HG02588 (cell line): ENCODE measurements at regions not wholly inside any gene's neighbourhood (a gene's known extent, or its start where the extent isn't known, plus 50 kb on each side); places are given as distances from the start of the nearest gene placed in this dataset.
"Not testable (repeated sequence)": the region's sequence is repeated elsewhere in the genome, so short reads cannot be mapped to it uniquely, and the experiment has no call there.

Source experiments
- ATAC-seq: cut with Tn5 transposase; IDR thresholded peaks from one replicate; pipeline ENCODE4 v1.9.1; 2021; ENCODE audit warnings: mild to moderate bottlenecking, moderate library complexity; ENCODE audit not compliant: unreplicated experiment

DNA sequence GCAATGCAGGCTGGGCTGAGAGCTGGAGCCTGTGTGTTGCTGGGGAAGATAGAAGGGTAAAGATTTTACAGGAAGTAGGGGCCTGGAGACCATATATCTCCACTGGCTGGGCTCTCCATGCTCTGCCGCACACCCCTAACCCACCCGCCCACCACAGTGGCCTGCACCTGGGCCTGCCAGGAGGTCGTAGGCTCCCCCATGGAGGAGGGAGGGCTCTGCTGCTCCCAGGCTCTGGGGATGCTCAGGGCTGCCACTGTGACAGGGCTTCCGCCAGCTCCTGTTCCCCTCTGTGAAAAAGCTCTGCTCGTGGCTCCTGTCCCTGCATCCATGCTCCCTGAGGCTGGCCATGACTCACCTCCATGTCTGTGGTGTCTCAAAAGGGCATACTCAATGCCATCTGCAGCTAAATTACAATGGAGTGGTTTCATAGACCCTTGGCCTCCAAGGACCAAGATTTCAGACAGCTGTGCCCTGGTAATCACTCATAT is 106.0 kb downstream of the CXCL12 start:
- no peak for ATAC-seq

DNA sequence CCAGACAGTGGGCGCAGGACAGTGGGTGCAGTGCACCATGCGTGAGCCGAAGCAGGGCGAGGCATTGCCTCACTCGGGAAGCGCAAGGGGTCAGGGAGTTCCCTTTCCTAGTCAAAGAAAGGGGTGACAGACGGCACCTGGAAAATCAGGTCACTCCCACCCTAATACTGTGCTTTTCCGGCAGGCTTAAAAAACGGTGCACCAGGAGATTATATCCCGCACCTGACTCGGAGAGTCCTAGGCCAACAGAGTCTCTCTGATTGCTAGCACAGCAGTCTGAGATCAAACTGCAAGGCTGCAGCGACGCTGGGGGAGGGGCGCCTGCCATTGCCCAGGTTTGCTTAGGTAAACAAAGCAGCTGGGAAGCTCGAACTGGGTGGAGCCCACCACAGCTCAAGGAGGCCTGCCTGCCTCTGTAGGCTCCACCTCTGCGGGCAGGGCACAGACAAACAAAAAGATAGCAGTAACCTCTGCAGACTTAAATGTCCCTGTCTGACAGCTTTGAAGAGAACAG is 116.4 kb downstream of the CXCL12 start:
- ATAC-seq: not testable (repeated sequence)

DNA sequence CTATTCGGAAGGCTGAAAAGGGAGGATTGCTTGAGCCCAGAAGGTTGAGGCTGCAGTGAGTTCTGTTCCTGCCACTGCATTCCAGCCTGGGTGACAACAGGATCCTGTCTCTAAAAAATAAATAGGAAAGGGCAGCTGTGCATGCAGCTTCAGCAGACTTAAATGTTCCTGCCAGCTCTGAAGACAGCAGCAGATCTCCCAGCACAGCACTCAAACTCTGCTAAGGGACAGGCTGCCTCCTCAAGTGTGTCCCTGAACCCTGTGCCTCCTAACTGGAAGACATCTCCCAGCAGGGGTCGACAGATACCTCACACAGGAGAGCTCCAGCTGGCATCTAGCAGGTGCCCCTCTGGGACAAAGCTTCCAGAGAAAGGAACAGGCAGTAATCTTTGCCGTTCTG is 117.9 kb downstream of the CXCL12 start:
- ATAC-seq: no peak

DNA sequence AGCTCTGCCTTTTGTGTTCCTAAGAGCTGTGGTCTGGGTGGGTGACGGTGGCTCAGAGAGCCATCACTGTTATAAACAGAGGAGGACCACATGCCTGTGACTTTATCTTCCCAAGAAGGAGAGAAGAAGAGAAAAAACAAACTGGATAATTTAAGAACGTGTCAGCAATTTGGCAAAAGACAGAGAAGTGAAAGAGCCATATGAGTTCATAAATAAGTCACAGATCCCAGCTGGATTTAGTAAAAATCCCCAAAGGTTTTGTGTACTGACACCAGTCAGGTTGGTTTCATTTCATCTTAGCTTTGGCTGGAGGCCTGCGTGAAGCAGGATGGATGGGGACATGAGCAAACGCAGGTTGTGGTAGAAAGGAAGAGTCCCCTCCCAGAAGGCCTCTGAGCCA is 120.7 kb downstream of the CXCL12 start:
- ATAC-seq: no peak

DNA sequence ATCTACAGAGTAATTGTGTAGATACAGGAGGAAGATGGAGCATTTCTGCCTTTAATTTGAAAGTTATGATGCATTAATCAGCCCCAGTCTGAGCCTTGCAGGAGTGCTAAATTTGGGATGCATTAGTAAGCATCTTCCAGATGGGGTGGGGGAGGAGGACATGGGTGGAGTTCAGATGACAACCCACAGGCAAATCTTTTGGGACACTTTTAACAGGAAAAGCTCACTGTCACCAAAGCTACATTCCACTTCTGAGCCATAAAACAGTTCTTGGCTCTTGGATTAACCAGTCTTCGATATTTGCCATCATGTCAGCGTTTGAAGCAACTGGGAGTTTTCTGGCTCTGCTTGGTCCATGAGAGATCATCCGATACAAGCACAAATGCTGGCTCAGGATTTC is 121.1 kb downstream of the CXCL12 start:
- no peak for ATAC-seq

DNA sequence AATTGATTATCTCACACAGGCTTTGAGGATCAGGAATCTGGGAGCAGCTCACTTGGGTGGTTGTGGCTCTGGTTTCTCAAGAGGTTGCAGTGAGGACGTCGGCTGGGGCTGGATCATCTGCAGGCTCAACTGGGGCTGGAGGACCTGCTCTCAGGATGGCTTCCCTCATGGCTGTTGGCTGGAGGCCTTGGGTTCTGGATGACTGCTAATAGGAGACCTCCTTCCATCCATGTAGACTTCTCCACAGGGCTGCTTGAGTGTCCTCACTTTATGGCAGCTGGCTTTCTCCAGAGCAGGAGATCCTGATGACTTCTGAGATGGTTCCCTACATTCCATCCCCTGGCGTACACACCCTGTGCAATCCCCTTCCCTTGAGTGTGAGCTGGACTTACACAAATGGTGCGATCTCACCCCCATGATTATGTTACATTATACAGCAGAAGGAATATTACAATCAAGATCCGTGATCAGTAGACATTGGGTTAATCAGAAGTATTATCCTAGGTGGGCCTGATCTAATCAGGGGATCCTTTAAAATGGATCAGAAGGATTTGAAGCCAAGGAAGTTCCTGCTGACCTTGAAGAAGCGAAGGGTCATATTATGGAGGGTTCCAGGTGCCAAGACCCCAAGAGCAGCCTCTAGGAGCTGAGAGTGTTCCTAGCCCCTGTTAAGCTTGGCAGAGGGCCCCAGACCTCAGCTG is 122.2 kb downstream of the CXCL12 start:
- ATAC-seq: no peak

DNA sequence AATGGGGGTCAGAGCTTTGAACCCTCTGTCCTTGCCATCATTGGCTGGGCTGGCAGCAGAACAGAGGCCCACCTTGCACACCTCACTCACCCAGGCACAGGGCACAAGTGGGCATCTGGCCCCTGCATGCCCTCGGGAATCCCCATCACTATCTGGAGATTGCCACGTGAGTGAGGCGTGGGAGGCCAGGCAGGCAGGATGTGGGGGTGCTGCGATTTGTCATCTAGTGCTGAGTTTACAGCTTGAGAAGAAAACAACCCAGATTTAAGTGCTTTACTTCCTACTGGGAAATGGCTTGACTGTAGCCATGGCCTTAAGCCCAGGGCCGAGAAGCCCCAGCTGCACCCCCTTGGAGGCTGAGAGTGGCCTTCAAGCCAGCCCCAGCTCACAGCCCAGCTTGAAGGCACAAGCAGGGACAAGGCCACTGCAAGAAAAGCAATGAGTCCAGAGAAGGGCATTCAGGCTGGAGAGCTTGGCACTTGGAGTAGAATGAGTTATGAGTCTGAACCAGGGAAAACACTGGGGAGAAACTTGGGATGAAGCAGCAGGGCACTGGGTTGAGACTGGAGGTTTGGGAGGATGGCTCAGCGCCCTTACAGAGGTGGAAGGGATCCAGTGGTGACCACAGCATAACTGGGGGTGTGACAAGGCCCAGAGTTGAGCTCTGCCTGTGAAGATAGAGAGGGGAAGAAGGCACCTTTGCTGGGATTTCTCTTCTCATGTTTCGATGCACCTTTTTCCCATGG is 123.0 kb downstream of the CXCL12 start:
- no peak for ATAC-seq

DNA sequence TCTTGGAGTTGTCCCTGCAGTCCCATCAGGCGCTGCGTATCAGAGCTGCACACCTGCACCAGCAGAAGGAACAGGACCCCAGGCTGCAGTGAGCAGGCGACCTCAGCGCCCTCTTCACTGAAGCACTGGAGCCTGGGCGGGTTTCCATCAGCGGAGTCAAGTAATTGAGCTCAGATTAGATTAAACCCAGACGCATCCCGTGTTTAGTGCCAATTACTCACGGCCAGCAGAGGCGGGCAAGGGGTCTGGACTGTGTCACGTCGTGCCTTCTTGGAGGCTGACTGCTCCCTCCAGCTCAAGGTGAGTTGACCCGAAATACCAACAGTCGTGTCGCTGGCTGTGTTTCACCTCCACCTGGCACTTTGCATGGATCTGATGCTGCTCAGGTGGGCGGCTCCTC is 123.6 kb downstream of the CXCL12 start:
- no peak for ATAC-seq

DNA sequence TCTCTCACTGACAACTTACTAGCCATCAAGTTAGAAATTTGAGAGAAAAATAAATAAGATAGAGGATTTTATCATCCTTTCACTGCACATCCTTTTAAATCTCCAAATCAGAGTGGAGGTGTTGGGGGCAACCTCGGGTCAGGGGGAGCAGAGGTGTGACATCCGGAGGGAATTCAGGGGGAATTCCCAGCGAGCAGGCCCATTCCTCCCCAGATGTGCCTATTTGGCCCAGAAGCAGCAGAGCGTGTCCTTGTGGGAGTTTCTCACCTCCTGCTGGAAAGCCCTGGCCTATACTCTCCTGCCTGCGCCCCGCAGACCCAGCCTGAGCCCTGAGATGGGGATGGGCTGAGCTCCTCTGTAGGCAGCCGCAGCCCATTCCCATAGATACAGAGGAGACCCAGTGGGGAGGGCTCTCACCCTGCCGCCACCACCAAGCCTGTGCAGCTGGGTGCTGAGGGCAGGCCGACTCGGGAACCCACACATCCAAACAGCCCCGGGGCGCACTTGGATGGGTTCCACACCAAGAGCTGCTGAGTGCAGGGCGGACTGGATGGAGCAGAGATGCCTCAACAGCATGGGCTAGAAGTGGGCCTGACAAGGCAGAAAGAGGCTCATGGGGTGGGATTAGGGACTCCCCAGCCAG is 124.5 kb downstream of the CXCL12 start:
- peak; percentile 55 for ATAC-seq

DNA sequence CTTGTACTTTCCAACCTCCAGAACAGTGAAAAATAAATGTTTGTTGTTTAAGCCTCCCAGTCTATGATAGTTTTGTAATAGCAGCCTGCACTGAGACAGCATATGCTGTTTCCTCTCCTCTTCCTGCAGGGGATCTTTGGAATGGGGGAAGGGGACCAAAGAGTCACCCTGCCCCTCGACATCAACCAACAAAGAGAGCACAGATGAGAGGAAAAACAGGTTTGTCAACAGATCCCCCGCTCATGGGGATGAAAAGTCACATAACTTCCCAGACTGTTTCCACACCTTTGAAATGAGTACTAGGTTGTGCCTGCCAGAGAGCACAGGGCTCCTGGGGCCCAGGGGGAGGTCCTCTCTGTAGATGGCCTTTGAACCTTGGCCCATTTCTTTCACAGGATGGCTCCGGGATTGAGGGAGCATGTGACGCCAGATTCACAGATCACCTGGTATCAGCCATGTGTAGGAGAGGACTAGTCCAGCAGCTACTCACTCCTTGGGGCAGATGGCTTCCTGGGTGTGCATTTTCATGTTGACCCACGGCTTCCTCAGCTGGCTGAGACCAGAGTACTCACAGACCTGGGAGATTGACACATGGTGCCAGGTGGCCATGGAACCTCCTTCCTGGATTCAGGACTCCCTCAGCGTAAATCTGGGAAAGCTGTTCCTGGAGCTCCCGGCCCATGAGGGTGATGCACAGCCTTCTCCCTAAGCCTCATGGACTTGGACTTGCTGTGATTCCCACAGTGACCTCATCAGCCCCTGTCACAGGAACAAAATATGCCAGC is 125.6 kb downstream of the CXCL12 start:
- no peak for ATAC-seq

DNA sequence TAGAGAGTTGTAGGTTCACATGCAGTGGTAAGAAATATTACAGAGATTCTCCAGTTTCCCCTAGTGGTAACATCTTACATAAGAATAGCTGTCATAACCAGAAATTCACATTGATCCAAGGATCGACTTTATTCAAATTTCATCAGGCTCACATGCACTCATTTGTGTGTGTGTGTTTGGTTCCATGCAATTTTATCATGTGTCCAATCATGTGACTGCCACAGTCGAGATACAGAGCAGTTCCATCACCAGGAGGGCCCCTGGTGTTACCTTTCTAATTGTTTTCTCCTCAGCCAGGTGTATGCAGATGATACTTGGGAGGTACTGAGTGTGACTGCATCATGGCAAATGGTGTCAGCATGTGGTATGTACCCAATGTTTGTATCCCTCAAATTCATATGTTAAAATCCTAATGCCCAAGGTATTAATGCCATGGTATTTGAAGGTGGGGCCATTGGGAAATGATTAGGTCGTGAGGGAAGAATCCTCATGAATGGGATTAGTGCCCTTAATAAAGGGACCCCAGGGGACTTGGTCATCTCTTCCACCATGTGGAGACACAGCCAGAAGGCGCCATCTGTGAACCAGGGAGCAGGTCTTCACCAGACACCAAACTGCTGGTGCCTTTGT is 126.3 kb downstream of the CXCL12 start:
- no peak for ATAC-seq

DNA sequence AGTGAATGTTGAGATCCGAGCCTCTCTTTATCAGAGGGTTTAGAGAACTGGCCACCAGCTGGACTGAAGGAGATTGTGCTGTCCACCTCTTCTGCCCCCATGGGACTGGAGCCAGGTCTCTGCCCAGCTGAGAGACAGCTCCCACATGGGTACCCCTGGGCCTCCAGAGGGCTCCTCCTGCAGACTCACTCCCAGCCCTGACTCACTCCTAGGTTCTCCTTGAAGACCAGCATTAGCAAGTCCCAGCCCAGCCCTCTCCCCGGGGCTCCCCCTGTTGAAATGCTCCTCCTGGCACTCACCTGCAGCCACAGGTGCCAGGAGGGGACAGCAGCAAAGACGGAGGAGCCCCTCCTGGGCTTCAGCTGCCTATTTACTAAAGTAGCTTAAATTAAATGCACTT is 126.9 kb downstream of the CXCL12 start:
- no peak for ATAC-seq

DNA sequence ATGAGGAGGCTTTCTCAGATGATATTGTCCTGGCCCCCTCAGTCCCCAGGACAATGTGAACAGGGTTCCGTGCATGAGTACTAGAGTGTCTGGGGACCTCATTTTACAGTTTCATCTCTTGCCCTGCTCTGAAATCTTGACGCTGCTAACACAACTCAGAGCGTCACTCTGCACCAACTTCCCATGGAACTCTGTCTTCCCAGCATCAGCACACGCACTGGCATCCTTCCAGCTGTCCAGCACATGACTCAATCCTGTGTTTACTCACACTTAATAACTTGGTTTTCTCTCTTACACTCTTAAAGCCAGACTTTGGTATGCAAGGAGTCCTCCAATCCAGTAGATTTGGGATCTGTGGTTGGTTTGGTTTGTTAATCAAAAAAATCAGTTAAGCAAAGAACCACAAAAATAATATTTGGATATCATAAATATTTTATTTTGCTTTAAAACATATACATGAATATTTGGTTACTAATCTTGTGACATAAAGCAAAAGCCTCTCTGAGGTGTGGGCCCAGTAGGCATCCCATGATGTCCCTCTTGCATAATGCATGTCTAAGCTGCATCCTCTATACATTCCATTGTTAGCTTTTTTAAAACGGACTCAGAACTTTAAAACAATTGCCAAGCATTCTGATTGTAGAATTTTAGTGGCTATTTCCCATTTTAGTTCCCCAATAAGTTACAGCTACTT is 131.0 kb downstream of the CXCL12 start:
- no peak for ATAC-seq

DNA sequence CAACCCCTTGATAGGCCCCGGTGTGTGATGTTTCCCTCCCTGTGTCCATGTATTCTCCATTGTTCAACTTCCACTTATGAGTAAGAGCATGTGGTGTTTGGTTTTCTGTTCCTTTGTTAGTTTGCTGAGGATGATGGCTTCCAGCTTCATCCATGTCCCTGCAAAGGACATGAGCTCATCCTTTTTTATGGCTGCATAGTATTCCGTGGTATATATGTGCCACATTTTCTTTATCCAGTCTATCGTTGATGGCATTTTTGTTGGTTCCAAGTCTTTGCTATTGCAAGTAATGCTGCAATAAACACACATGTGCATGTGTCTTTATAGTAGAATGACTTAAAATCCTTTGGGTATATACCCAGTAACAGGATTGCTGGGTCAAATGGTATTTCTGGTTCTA is 132.3 kb downstream of the CXCL12 start:
- ATAC-seq: not testable (repeated sequence)

DNA sequence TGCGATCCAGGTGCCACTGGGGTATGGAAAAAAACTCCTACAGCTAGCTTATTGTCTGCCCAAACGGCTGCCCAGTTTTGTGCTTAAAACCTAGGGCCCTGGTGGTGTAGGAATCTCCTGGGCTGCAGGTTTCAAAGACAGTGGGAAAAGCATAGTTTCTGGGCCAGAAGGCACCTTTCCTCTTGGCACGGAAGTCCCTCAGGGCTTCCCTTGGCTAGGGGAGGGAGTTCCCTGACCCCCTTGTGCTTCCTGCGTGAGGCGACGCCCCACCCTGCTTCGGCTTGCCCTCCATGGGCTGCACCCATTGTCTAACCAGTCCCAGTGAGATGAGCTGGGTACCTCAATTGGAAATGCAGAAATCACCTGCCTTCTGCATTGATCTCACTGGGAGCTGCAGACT is 135.0 kb downstream of the CXCL12 start:
- not testable (repeated sequence) for ATAC-seq

DNA sequence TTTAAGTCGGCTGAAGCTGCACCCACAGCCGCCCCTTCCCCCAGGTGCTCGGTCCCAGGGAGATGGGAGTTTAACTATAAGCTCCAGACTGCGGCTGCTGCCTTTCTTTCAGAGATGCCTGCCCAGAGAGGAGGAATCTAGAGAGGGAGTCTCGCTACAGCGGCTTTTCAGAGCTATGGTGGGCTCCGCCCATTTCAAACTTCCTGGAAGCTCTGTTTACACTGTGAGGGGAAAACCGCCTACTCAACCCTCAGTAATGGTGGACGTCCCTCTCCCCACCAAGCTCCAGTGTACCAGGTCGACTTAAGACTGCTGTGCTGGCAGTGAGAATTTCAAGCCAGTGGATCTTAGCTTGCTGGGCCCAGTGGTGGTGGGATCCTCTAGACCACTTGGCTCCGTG is 135.4 kb downstream of the CXCL12 start:
- no peak for ATAC-seq

DNA sequence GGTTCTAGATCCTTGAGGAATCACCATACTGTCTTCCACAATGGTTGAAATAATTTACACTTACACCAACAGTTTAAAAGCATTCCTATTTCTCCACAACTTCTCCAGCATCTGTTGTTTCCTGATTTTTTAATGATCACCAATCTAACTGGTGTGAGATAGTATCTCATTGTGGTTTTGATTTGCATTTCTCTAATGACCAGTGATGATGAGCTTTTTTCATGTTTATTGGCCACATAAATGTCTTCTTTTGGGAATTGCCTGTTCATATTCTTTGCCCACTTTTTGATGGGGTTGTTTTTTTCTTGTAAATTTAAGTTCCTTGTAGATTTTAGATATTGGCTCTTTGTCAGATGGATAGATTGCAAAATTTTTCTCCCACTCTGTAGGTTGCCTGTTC is 138.2 kb downstream of the CXCL12 start:
- ATAC-seq: not testable (repeated sequence)

DNA sequence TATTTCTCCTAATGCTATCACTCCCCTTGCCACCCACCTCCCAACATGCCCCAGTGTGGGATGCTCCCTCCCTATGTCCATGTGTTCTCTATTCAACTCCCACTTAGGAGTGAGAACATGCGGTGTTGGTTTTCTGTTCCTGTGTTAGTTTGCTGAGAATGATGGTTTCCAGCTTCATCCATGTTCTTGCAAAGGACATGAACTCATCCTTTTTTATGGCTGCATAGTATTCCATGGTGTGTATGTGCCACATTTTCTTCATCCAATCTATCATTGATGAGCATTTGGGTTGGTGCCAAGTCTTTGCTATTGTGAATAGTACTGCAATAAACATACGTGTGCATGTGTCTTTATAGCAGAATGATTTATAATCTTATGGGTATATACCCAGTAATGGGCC is 138.6 kb downstream of the CXCL12 start:
- not testable (repeated sequence) for ATAC-seq

DNA sequence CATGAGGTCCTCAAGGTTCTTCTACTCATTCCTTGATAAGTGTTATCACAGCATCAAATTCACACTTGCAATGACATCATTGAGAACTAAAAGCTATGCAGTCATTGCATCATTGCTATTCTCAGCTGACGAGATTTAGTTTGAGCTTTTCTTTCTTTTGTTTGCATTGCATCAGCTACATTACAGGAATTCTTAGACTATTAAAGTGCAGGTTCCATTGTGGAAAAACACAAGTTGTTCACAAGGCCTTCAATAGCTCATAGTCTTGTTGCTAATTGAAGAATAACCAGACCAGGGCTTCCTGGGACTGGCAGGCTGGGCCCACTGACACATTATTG is 139.3 kb downstream of the CXCL12 start:
- ATAC-seq: no peak
